ENCODE measurements at regions not wholly inside any gene's neighbourhood (a gene's known extent, or its start where the extent isn't known, plus 50 kb on each side); places are given as distances from the start of the nearest gene placed in this dataset.

DNA sequence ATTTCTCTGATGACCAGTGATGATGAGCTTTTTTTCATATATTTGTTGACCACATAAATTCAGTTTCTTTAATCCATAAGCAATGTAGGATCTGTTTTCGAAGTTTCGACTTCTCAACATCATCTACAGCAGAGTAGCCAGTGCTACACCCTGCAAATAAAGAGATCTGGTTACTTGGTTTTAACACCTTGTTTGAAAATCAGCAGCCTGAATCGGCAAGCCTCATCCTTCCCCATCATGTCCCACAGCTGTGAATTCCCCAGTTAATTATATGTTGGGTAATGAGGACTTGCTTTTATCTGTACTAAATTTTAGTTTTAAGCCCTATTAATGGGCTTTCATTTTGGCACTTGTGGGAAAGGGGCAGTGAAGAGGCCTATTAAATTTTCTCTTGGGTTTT is 80.6 kb downstream of the BMP2 start:
- H3K27me3 ChIP-seq (ENCODE audit: control insufficient read depth, insufficient read depth, low read length), result no peaks in the 10 kb centered on the region
- Mint-ChIP-seq H3K4me1 (no peaks in the 10 kb centered on the region), H3K27me3 (ENCODE audit: low read depth in 2 of 2) (no peaks in the 10 kb centered on the region), H3K4me3 (no peak overlapping the region), H3K27ac (no peak overlapping the region), H3K36me3 (no peaks in the 10 kb centered on the region), H3K9me3 (peaks cover 0 to 3% of the 10 kb centered on the region in 2 donors)
- no peaks in the 10 kb centered on the region for H3K4me1 ChIP-seq (ENCODE audit: control insufficient read depth, insufficient read depth, low read length)
- WGBS (ENCODE audit: insufficient coverage), result 82% methylated on average over 2 of the region's 3 CpGs
- TF ChIP-seq, protein P1, sequence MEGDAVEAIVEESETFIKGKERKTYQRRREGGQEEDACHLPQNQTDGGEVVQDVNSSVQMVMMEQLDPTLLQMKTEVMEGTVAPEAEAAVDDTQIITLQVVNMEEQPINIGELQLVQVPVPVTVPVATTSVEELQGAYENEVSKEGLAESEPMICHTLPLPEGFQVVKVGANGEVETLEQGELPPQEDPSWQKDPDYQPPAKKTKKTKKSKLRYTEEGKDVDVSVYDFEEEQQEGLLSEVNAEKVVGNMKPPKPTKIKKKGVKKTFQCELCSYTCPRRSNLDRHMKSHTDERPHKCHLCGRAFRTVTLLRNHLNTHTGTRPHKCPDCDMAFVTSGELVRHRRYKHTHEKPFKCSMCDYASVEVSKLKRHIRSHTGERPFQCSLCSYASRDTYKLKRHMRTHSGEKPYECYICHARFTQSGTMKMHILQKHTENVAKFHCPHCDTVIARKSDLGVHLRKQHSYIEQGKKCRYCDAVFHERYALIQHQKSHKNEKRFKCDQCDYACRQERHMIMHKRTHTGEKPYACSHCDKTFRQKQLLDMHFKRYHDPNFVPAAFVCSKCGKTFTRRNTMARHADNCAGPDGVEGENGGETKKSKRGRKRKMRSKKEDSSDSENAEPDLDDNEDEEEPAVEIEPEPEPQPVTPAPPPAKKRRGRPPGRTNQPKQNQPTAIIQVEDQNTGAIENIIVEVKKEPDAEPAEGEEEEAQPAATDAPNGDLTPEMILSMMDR (IDR thresholded peaks at IDR 0.05), result no peak
- no peak overlapping the region for H3K27ac ChIP-seq (ENCODE audit: low read length)
- no peak overlapping the region for H3K4me3 ChIP-seq (ENCODE audit: low read length)
- ATAC-seq (no peak), DNase-seq (no peak)
- intact Hi-C loops (cut with micrococcal nuclease), result no loop called here
- no peaks in the 10 kb centered on the region for H3K9me3 ChIP-seq (ENCODE audit: control insufficient read depth, insufficient read depth, low read length)
- no peaks in the 10 kb centered on the region for H3K36me3 ChIP-seq (ENCODE audit: control insufficient read depth, insufficient read depth, low read length)

DNA sequence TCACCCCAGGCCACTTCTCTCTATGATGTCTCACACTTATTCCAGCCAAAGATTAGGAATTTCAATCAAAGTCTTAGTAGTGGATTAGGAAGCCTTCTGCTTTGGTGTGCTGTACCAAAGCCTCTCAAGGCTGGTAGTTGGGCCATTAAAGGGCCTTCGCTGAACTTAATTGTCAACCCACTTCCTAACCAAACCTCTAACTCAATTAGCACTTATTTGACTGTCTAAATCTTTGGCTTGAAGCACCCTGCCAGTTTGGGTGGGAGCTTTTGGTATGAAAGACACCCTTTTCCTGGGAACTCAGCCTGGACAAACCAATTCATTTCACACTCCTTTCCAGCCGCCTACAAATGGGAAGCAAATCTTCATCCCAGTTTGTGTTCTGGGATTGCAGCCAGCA is 81.5 kb downstream of the BMP2 start:
- no peak overlapping the region for H3K27ac Mint-ChIP-seq
- no peaks in the 10 kb centered on the region for H3K27me3 Mint-ChIP-seq (ENCODE audit: low read depth in 2 of 2)
- no peaks in the 10 kb centered on the region for H3K36me3 Mint-ChIP-seq
- no peaks in the 10 kb centered on the region for H3K4me1 ChIP-seq (ENCODE audit: control insufficient read depth, insufficient read depth, low read length)
- TF ChIP-seq, protein P1 (IDR thresholded peaks at IDR 0.05), result no peak
- no peaks in the 10 kb centered on the region for H3K36me3 ChIP-seq (ENCODE audit: control insufficient read depth, insufficient read depth, low read length)
- peaks cover 0 to 3% of the 10 kb centered on the region in 2 donors for H3K9me3 Mint-ChIP-seq
- no peaks in the 10 kb centered on the region for H3K9me3 ChIP-seq (ENCODE audit: control insufficient read depth, insufficient read depth, low read length)
- intact Hi-C loops (cut with micrococcal nuclease), result no loop called here
- no peak overlapping the region for H3K4me3 ChIP-seq (ENCODE audit: low read length)
- H3K4me1 Mint-ChIP-seq, result no peaks in the 10 kb centered on the region
- DNase-seq (no peak), ATAC-seq (no peak)
- H3K27me3 ChIP-seq (ENCODE audit: control insufficient read depth, insufficient read depth, low read length), result no peaks in the 10 kb centered on the region
- no peak overlapping the region for H3K4me3 Mint-ChIP-seq
- no peak overlapping the region for H3K27ac ChIP-seq (ENCODE audit: low read length)
- 97% methylated on average over 2 of the region's 2 CpGs for WGBS (ENCODE audit: insufficient coverage)

DNA sequence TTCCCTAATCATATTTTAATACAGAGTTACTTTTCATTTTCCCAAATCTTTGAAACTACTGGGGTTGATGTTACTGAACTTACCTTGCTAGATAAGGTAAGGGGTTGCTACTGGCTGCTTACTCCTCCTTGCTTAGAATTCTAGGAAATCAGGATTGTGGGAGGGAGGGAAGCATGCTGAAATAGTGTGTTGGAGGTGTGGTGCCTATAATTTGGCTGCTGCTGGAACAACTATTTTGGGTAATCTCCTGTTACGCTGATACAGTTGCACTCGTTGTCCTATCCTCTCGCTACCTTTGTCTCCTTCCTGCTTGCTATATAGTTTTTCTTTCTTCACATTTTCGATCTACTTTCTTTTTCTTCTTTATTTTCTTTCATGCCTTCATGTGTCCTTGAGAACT is 83.7 kb downstream of the BMP2 start:
- intact Hi-C loops (cut with micrococcal nuclease), result no loop called here
- Mint-ChIP-seq H3K9me3 (peaks cover 0 to 3% of the 10 kb centered on the region in 2 donors), H3K4me3 (no peak overlapping the region), H3K27me3 (ENCODE audit: low read depth in 2 of 2) (no peaks in the 10 kb centered on the region), H3K4me1 (no peaks in the 10 kb centered on the region), H3K27ac (no peak overlapping the region), H3K36me3 (no peaks in the 10 kb centered on the region)
- WGBS (ENCODE audit: insufficient coverage), result 87% methylated on average over 4 of the region's 4 CpGs
- Histone ChIP-seq H3K36me3 (ENCODE audit: control insufficient read depth, insufficient read depth, low read length) (no peaks in the 10 kb centered on the region), H3K4me1 (ENCODE audit: control insufficient read depth, insufficient read depth, low read length) (no peaks in the 10 kb centered on the region), H3K9me3 (ENCODE audit: control insufficient read depth, insufficient read depth, low read length) (no peaks in the 10 kb centered on the region), H3K27ac (ENCODE audit: low read length) (no peak overlapping the region), H3K4me3 (ENCODE audit: low read length) (no peak overlapping the region), H3K27me3 (ENCODE audit: control insufficient read depth, insufficient read depth, low read length) (no peaks in the 10 kb centered on the region)
- no peak for ATAC-seq
- no peak for DNase-seq
- TF ChIP-seq, protein P1 (IDR thresholded peaks at IDR 0.05), result no peak

DNA sequence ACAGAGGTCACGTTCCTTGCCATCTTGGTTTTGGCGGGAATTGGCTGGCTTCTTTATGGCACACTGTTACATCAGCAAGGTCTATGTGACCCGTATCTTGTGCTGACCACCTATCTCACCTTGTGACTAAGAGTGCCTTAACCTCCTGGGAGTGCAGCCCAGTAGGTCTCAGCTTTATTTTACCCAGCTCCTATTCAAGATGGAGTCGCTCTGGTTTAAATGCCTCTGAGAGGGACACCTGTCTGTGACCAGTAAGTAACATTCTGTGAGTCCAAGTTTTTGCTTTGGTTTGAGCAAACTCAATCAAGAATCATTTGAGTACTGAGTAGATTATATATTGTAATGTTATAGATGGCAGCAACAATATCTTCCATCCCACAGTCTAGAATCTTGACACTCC is 85.0 kb downstream of the BMP2 start:
- Mint-ChIP-seq H3K4me1 (no peaks in the 10 kb centered on the region), H3K36me3 (no peaks in the 10 kb centered on the region), H3K27ac (no peak overlapping the region), H3K27me3 (ENCODE audit: low read depth in 2 of 2) (no peaks in the 10 kb centered on the region), H3K9me3 (no peaks in the 10 kb centered on the region), H3K4me3 (no peak overlapping the region)
- no peaks in the 10 kb centered on the region for H3K4me1 ChIP-seq (ENCODE audit: control insufficient read depth, insufficient read depth, low read length)
- H3K27ac ChIP-seq (ENCODE audit: low read length), result no peak overlapping the region
- H3K4me3 ChIP-seq (ENCODE audit: low read length), result no peak overlapping the region
- H3K9me3 ChIP-seq (ENCODE audit: control insufficient read depth, insufficient read depth, low read length), result no peaks in the 10 kb centered on the region
- H3K36me3 ChIP-seq (ENCODE audit: control insufficient read depth, insufficient read depth, low read length), result no peaks in the 10 kb centered on the region
- DNase-seq (no peak), ATAC-seq (no peak)
- TF ChIP-seq, protein P1 (IDR thresholded peaks at IDR 0.05), result no peak
- 89% methylated on average over 4 of the region's 4 CpGs for WGBS (ENCODE audit: insufficient coverage)
- H3K27me3 ChIP-seq (ENCODE audit: control insufficient read depth, insufficient read depth, low read length), result no peaks in the 10 kb centered on the region
- intact Hi-C loops (cut with micrococcal nuclease), result no loop called here

All from natural killer cell (primary cell).